ENCODE measurements at regions not wholly inside any gene's neighbourhood (a gene's known extent, or its start where the extent isn't known, plus 50 kb on each side); places are given as distances from the start of the nearest gene placed in this dataset.

DNA sequence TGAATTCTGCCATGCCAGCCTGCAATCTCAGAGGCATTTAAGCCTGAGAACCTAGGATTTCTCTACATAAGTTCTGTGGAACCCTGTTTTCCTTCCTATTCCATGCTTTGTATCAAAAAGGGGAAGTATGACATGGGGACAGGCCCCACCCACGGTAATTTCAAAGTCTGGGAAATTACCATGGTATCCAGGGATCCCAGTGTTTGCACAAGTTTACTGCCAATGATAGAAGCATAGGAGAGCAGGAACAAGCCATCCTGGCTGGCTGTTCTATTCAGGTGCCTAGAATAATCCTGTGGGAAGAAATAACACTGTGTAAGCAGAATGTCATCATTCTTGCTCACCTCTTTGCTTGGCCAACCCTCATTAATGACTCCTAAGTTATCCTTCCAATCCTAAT, 53.8 kb upstream of the ATP1B1 start:
- Histone ChIP-seq H3K9me3 (no peaks in the 10 kb centered on the region), H3K27me3 (replicated peaks; ENCODE audit: insufficient read depth) (no peaks in the 10 kb centered on the region), H3K27ac (no peak overlapping the region), H3K4me1 (ENCODE audit: control insufficient read depth in 1 of 2, low read depth in 2 of 2) (no peaks in the 10 kb centered on the region), H3K4me3 (no peak overlapping the region), H3K36me3 (no peaks in the 10 kb centered on the region)
- ATAC-seq (ENCODE audit: insufficient number of reproducible peaks, low FRiP score, low read depth) (no peak), DNase-seq (ENCODE audit: low spot score) (no peak)
- TF ChIP-seq, protein P1, sequence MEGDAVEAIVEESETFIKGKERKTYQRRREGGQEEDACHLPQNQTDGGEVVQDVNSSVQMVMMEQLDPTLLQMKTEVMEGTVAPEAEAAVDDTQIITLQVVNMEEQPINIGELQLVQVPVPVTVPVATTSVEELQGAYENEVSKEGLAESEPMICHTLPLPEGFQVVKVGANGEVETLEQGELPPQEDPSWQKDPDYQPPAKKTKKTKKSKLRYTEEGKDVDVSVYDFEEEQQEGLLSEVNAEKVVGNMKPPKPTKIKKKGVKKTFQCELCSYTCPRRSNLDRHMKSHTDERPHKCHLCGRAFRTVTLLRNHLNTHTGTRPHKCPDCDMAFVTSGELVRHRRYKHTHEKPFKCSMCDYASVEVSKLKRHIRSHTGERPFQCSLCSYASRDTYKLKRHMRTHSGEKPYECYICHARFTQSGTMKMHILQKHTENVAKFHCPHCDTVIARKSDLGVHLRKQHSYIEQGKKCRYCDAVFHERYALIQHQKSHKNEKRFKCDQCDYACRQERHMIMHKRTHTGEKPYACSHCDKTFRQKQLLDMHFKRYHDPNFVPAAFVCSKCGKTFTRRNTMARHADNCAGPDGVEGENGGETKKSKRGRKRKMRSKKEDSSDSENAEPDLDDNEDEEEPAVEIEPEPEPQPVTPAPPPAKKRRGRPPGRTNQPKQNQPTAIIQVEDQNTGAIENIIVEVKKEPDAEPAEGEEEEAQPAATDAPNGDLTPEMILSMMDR (IDR thresholded peaks at IDR 0.05), result no peak

DNA sequence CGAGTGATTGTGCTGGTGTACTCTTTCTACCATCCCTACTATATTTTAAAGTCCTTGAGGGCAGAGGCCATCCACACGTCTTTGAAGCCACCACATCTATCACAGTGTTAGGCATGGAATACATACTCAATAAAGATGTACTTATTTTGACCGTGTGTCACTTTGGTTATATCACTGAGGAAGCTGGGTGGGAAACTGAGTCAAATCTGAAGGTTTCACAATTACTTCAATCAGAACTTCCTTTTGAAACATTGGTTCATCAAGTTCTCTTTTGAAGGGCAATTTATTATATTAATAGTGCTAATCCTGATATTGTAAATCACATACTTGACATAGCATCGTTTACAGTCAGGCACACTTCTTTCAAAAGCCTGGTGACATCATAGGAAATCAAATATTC, 53.3 kb upstream of the ATP1B1 start:
- no peak for ATAC-seq (ENCODE audit: insufficient number of reproducible peaks, low FRiP score, low read depth)

More for the DNA sequence above, 53.3 kb upstream of the ATP1B1 start:
- Histone ChIP-seq H3K4me1 (ENCODE audit: control insufficient read depth in 1 of 2, low read depth in 2 of 2) (no peaks in the 10 kb centered on the region), H3K4me3 (no peak overlapping the region), H3K27ac (no peak overlapping the region), H3K36me3 (no peaks in the 10 kb centered on the region), H3K27me3 (replicated peaks; ENCODE audit: insufficient read depth) (no peaks in the 10 kb centered on the region), H3K9me3 (no peaks in the 10 kb centered on the region)
- DNase-seq (ENCODE audit: low spot score), result no peak
- TF ChIP-seq, protein P1 (IDR thresholded peaks at IDR 0.05), result no peak

Data from thoracic aorta (tissue), 2 donors.